Endothelial cell of umbilical vein (primary cell): ENCODE measurements at regions not wholly inside any gene's neighbourhood (a gene's known extent, or its start where the extent isn't known, plus 50 kb on each side); places are given as distances from the start of the nearest gene placed in this dataset.

Source experiments
- BruUV-seq: library from RNA; stranded (reverse); fragments of 400-500 nt; replicated peaks from 2 replicates; lab custom pipeline; 2021; lab: Mats Ljungman, UMichigan
- CTCF ChIA-PET: fragments of 300-600, 350-600 bp; sonication (Branson Sonifier 250); formaldehyde crosslinking; loops from one replicate; lab custom pipeline; 2021; ENCODE audit warnings: antibody characterized with exemption, inconsistent platforms; lab: Charles Lee
- POLR2A ChIA-PET: fragments of 300-600, 350-600 bp; sonication (Branson Sonifier 250); formaldehyde crosslinking; loops from one replicate; lab custom pipeline; 2021; ENCODE audit warnings: antibody characterized with exemption, inconsistent platforms; lab: Charles Lee
- DNase-seq: peaks from one replicate; pipeline ENCODE4 v3.0.0-alpha.2; 2011; ENCODE audit warnings: low read depth, low spot score
- FAIRE-seq: peaks from 2 replicates; lab custom pipeline; 2011; peaks lifted over from hg19 to GRCh38; lab: Jason Lieb, UNC
- H2AFZ ChIP-seq: 2 replicates; pipeline ENCODE4 v1.6.0; 2012; ENCODE audit warnings: low read depth, low read length, control low read depth, inconsistent platforms
- H3K27ac ChIP-seq: 2 replicates; pipeline ENCODE4 v1.5.1; 2011; ENCODE audit warnings: low read depth, mild to moderate bottlenecking, control low read depth, low read length, moderate library complexity; ENCODE audit not compliant: insufficient read depth
- H3K27me3 ChIP-seq, 2 experiments: 2 replicates each; pipeline versions ENCODE4 v1.6.0 to v1.6.1; 2011; ENCODE audit warnings: low read length in 2 of 2, mixed read lengths in 1 of 2; ENCODE audit not compliant: control insufficient read depth in 2 of 2, insufficient read depth in 2 of 2
- H3K36me3 ChIP-seq, 2 experiments: 2 replicates in 1 of 2; 3 replicates in 1 of 2; pipeline ENCODE4 v1.5.1; 2011; ENCODE audit warnings: low read length in 2 of 2, mild to moderate bottlenecking in 1 of 2, moderate library complexity in 1 of 2; ENCODE audit not compliant: control insufficient read depth in 2 of 2, insufficient read depth in 2 of 2; ENCODE audit errors: extremely low read depth in 1 of 2
- H3K4me1 ChIP-seq: 3 replicates; pipeline ENCODE4 v1.5.1; 2011; ENCODE audit warnings: mild to moderate bottlenecking, low read length; ENCODE audit not compliant: control insufficient read depth, insufficient read depth; ENCODE audit errors: extremely low read depth
- H3K4me2 ChIP-seq: 2 replicates; pipeline ENCODE4 v1.6.1; 2011; ENCODE audit warnings: low read length, control low read depth, mixed read lengths; ENCODE audit not compliant: insufficient read depth
- H3K4me3 ChIP-seq, 3 experiments: fragments of 200-600 bp in 1 of 3; sonication (generic), shearing (Covaris generic) in 1 of 3; replicated peaks in 1 of 3; 2 replicates each; pipeline ENCODE4 v1.5.1; 2011 to 2016; ENCODE audit warnings: control low read depth in 3 of 3, low read length in 3 of 3, mild to moderate bottlenecking in 2 of 3, inconsistent platforms in 1 of 3, low read depth in 1 of 3, moderate library complexity in 1 of 3; ENCODE audit not compliant: insufficient read depth in 1 of 3
- H3K79me2 ChIP-seq: 2 replicates; pipeline ENCODE4 v1.6.0; 2012; ENCODE audit warnings: low read length, inconsistent platforms; ENCODE audit not compliant: control insufficient read depth, insufficient read depth
- H3K9ac ChIP-seq: replicated peaks from 2 replicates; pipeline ENCODE3; 2011; ENCODE audit warnings: low read length, control low read depth; ENCODE audit not compliant: insufficient read depth; ENCODE audit errors: extremely low read depth
- H3K9me1 ChIP-seq: replicated peaks from 3 replicates; pipeline ENCODE4 v1.6.0; 2011; ENCODE audit warnings: mild to moderate bottlenecking, low read length; ENCODE audit not compliant: control insufficient read depth, insufficient read depth; ENCODE audit errors: extremely low read depth
- H3K9me3 ChIP-seq: replicated peaks from 2 replicates; pipeline ENCODE4 v1.5.1; 2012; ENCODE audit warnings: low read length, inconsistent platforms; ENCODE audit not compliant: control insufficient read depth, insufficient read depth
- H4K20me1 ChIP-seq: replicated peaks from 2 replicates; pipeline ENCODE3; 2011; ENCODE audit warnings: mild to moderate bottlenecking, low read length; ENCODE audit not compliant: control insufficient read depth, insufficient read depth; ENCODE audit errors: extremely low read depth
- CTCF ChIP-seq, 2 donors: IDR thresholded peaks; 1 replicate in 1 of 2; 2 replicates in 1 of 2; pipeline ENCODE4 v1.5.1; 2011; ENCODE audit warnings: low read length in 2 of 2, mild to moderate bottlenecking in 2 of 2, moderate library complexity in 2 of 2, control low read depth in 1 of 2, inconsistent platforms in 1 of 2, low read depth in 1 of 2; ENCODE audit not compliant: insufficient read depth in 1 of 2; ENCODE audit errors: extremely low read depth in 1 of 2
- EZH2 ChIP-seq: IDR thresholded peaks from 2 replicates; pipeline ENCODE4 v1.6.1; 2012; ENCODE audit warnings: borderline replicate concordance, low read depth, mild to moderate bottlenecking, moderate library complexity, low read length, inconsistent platforms; ENCODE audit not compliant: severe bottlenecking
- FOS ChIP-seq: IDR thresholded peaks from 2 replicates; pipeline ENCODE4 v1.6.1; 2011; ENCODE audit warnings: mild to moderate bottlenecking, low read length, moderate library complexity, borderline replicate concordance; ENCODE audit not compliant: insufficient read depth
- GATA2 ChIP-seq: IDR thresholded peaks from 2 replicates; pipeline ENCODE4 v1.7.0; 2011; ENCODE audit warnings: low read depth, mild to moderate bottlenecking, moderate library complexity, mixed read lengths, low read length; ENCODE audit not compliant: insufficient read length, insufficient read depth
- MYC ChIP-seq: IDR thresholded peaks from one replicate; pipeline ENCODE4 v1.6.1; 2011; ENCODE audit warnings: mild to moderate bottlenecking, low read depth, low read length
- POLR2A ChIP-seq: IDR thresholded peaks from 2 replicates; pipeline ENCODE4 v1.6.1; 2012; ENCODE audit warnings: low read depth, mild to moderate bottlenecking, control low read depth, low read length
- POLR2AphosphoS5 ChIP-seq: IDR thresholded peaks from 2 replicates; pipeline ENCODE4 v1.6.1; 2012; ENCODE audit warnings: low read depth, mild to moderate bottlenecking, control low read depth, low read length, moderate library complexity; ENCODE audit not compliant: insufficient read depth
- dilution Hi-C: fragments of 300-500 bp; cut with MboI; formaldehyde crosslinking; loops from one replicate; pipeline ENCODE4 v1.15.0; 2019; ENCODE audit warnings: low sequenced_read_pairs; ENCODE audit not compliant: extremely low pct_ligation_motif_present
- intact Hi-C: fragments of 100-400 bp; cut with micrococcal nuclease; formaldehyde crosslinking; loops from one replicate; pipeline ENCODE4 v1.10.0; 2022

- Histone ChIP-seq H3K9ac (no peak overlapping the region), H2AFZ (no peak overlapping the region), H3K27me3 (no peaks in the 10 kb centered on the region), H3K9me1 (no peaks in the 10 kb centered on the region), H3K4me1 (no peaks in the 10 kb centered on the region), H4K20me1 (no peaks in the 10 kb centered on the region), H3K36me3 (no peaks in the 10 kb centered on the region), H3K4me3 (no peak overlapping the region), H3K4me2 (no peak overlapping the region), H3K9me3 (no peaks in the 10 kb centered on the region), H3K79me2 (no peaks in the 10 kb centered on the region), H3K27ac (no peak overlapping the region)
- intact Hi-C loops: no loop called here
- no peak for FAIRE-seq
- no TSS peak for BruUV-seq
- dilution Hi-C loops: no loop called here
- CTCF ChIA-PET: interaction anchor here (0.6 kb wide), 1 partner anchor 1673 kb away, joined by 3 read pairs; no protein-coding TSS in a partner anchor
- no peak for TF ChIP-seq EZH2
- no peak for TF ChIP-seq GATA2
- TF ChIP-seq MYC: no peak
- TF ChIP-seq POLR2A: no peak
- TF ChIP-seq FOS: no peak
- TF ChIP-seq CTCF (IDR thresholded peaks at IDR 0.05; ENCODE audit: extremely low read depth in 1 of 2, insufficient read depth in 1 of 2, low read depth in 1 of 2, low read length in 2 of 2): no peak
- no peak for TF ChIP-seq POLR2AphosphoS5
- POLR2A ChIA-PET: no interaction called here
- no peak for DNase-seq
Observed at GRCh38 chr1:219858980-219859379, 69.4 kb downstream of the SLC30A10 start.
